Ramos (cell line): ENCODE measurements at regions not wholly inside any gene's neighbourhood (a gene's known extent, or its start where the extent isn't known, plus 50 kb on each side); places are given as distances from the start of the nearest gene placed in this dataset.

Experiments
- in situ Hi-C: fragments of 300-500 bp; cut with MboI; formaldehyde crosslinking; loops from one replicate; pipeline ENCODE4 v1.14.3; 2022; ENCODE audit warnings: low sequenced_read_pairs; ENCODE audit not compliant: unreplicated experiment

- in situ Hi-C loops, result no loop called here
Measured at GRCh38 chr16:64736857-64737256, 385.0 kb downstream of the CDH11 start.

GRCh38 chr16:64731891-64732290 is 390.0 kb downstream of the CDH11 start:
- in situ Hi-C loops, result no loop called here

GRCh38 chr16:64730261-64730660 is 391.6 kb downstream of the CDH11 start:
- in situ Hi-C loops, result no loop called here

- in situ Hi-C loops, result no loop called here
Measured at GRCh38 chr16:64724339-64724738, 397.5 kb downstream of the CDH11 start.

GRCh38 chr16:64718486-64718885 is 403.4 kb downstream of the CDH11 start:
- in situ Hi-C loops, result no loop called here

GRCh38 chr16:64717871-64718270 is 404.0 kb downstream of the CDH11 start:
- in situ Hi-C loops, result no loop called here

GRCh38 chr16:64715624-64716023 is 406.2 kb downstream of the CDH11 start:
- in situ Hi-C loops, result no loop called here

GRCh38 chr16:64712026-64712425 is 409.8 kb downstream of the CDH11 start:
- in situ Hi-C loops, result no loop called here

GRCh38 chr16:64711596-64711995 is 410.3 kb downstream of the CDH11 start:
- in situ Hi-C loops, result no loop called here

- in situ Hi-C loops, result no loop called here
Measured at GRCh38 chr16:64711026-64711425, 410.8 kb downstream of the CDH11 start.

GRCh38 chr16:64705443-64705842 is 416.4 kb downstream of the CDH11 start:
- in situ Hi-C loops, result no loop called here

GRCh38 chr16:64704386-64704785 is 417.5 kb downstream of the CDH11 start:
- in situ Hi-C loops, result no loop called here

GRCh38 chr16:64702415-64702814 is 419.4 kb downstream of the CDH11 start:
- in situ Hi-C loops, result no loop called here

GRCh38 chr16:64700628-64701027 is 421.2 kb downstream of the CDH11 start:
- in situ Hi-C loops, result no loop called here

- in situ Hi-C loops, result no loop called here
Measured at GRCh38 chr16:64696866-64697265, 425.0 kb downstream of the CDH11 start.

- in situ Hi-C loops, result no loop called here
Measured at GRCh38 chr16:64695684-64696083, 426.2 kb downstream of the CDH11 start.

GRCh38 chr16:64693946-64694345 is 427.9 kb downstream of the CDH11 start:
- in situ Hi-C loops, result no loop called here

GRCh38 chr16:64687786-64688185 is 434.1 kb downstream of the CDH11 start:
- in situ Hi-C loops, result no loop called here

- in situ Hi-C loops, result no loop called here
Measured at GRCh38 chr16:64687123-64687522, 434.7 kb downstream of the CDH11 start.

GRCh38 chr16:64679976-64680690 is 441.7 kb downstream of the CDH11 start:
- in situ Hi-C loops, result no loop called here

- in situ Hi-C loops, result no loop called here
Measured at GRCh38 chr16:64669573-64669972, 452.3 kb downstream of the CDH11 start.

GRCh38 chr16:64667334-64667877 is 454.5 kb downstream of the CDH11 start:
- in situ Hi-C loops, result no loop called here
